ENCODE measurements at regions not wholly inside any gene's neighbourhood (a gene's known extent, or its start where the extent isn't known, plus 50 kb on each side); places are given as distances from the start of the nearest gene placed in this dataset.
"Not testable (repeated sequence)": the region's sequence is repeated elsewhere in the genome, so short reads cannot be mapped to it uniquely, and the experiment has no call there.

DNA sequence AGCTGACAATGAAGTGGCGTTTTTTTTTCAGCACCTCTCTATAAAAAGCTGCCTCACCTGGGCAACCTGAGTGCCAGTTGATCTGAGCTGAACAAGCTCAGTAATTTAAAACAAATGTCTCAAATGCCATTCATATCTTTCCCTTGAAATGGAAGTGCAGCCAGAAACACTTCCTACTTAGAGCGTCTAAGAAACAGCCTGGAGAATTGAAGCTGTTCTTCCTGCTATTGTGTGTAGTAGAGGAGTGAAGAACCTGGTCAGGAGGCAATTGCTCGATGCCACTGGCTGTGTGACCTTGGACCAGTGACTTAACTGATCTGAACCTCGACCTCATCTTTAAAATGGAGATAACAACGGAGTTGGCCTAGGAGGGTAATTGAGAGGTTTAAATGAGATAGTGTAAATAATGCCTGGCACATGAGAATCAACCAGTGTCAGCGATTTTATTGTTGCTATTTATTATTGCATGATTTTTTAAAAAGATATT lies 95.4 kb upstream of the FOXQ1 start:
- TF ChIP-seq, protein P1, sequence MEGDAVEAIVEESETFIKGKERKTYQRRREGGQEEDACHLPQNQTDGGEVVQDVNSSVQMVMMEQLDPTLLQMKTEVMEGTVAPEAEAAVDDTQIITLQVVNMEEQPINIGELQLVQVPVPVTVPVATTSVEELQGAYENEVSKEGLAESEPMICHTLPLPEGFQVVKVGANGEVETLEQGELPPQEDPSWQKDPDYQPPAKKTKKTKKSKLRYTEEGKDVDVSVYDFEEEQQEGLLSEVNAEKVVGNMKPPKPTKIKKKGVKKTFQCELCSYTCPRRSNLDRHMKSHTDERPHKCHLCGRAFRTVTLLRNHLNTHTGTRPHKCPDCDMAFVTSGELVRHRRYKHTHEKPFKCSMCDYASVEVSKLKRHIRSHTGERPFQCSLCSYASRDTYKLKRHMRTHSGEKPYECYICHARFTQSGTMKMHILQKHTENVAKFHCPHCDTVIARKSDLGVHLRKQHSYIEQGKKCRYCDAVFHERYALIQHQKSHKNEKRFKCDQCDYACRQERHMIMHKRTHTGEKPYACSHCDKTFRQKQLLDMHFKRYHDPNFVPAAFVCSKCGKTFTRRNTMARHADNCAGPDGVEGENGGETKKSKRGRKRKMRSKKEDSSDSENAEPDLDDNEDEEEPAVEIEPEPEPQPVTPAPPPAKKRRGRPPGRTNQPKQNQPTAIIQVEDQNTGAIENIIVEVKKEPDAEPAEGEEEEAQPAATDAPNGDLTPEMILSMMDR (IDR thresholded peaks at IDR 0.05; ENCODE audit: insufficient read depth, low read depth, low read length, missing control alignments) = no peak
- no peak for DNase-seq (ENCODE audit: low read depth)
- no peak overlapping the region for H3K4me3 ChIP-seq (ENCODE audit: low read length)

DNA sequence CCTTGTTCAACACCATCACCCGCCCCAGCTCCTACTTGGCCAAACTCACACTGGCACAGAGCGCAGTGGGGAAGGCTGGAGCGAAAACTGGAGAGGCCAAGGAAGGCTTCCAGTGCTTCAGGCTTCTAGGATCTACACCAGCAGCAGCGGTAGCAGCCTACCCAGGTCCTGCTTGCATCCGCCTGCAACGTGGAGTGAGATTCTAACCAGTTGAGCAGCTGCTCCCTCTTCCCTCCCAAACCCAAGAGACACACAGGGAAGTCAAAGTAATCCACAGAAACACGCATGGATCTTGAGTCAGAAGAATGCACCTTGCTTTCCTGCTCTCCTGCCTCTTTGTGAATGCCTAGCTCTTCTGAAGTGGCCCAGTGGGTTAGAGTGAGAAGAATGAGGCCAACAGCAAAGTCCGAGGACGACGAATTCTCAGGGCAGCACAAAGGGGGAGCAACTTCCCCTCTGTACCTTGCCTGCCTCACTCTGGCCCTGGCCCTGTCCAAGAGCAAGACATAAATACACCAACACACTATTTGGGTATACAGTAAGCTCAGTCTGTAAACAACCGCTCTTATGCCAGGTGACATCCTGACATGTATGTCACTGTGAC lies 95.9 kb upstream of the FOXQ1 start:
- H3K4me3 ChIP-seq (ENCODE audit: low read length) = no peak overlapping the region
- TF ChIP-seq, protein P1 (IDR thresholded peaks at IDR 0.05; ENCODE audit: insufficient read depth, low read depth, low read length, missing control alignments) = no peak
- DNase-seq (ENCODE audit: low read depth) = no peak

DNA sequence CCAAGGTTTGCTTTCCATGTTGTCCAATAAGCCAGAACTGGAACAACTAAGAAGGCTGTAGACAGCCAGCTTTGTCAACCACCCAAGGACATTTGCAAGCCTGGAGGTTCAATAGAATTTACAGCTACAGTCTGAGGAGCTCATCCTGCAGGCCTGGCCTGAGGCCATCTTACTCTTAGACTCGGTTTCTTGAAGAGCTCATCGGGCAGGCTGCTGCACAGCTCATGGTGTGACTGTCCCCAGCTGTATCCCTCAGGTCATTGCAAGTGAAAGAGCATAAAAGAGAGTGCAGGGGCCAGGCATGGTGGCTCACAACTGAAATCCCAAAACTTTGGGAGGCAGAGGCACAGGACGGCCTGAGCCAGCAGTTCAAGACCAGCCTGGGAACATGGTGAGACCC lies 96.9 kb upstream of the FOXQ1 start:
- no peak for DNase-seq (ENCODE audit: low read depth)
- H3K4me3 ChIP-seq (ENCODE audit: low read length) = no peak overlapping the region
- TF ChIP-seq, protein P1 (IDR thresholded peaks at IDR 0.05; ENCODE audit: insufficient read depth, low read depth, low read length, missing control alignments) = no peak

DNA sequence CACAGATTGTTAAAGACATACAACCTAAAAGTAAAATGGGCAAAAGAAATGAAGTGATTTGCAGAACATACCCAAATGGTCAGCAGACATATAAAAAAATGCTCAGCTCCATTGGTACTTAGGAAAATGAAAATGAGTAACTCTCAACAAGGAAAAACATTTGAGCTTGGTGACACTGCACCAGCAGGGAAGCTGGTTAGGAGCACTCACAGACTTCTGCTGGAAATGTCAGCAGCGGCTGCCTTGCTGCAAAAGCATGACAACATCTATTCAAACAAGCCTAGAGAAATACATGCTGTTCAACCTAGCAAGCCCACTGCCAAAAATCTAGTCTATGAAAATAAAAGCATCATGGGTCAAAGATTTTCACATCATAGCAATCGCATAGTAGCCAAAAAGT lies 99.0 kb upstream of the FOXQ1 start:
- no peak for DNase-seq (ENCODE audit: low read depth)
- no peak overlapping the region for H3K4me3 ChIP-seq (ENCODE audit: low read length)
- TF ChIP-seq, protein P1 (IDR thresholded peaks at IDR 0.05; ENCODE audit: insufficient read depth, low read depth, low read length, missing control alignments) = no peak

DNA sequence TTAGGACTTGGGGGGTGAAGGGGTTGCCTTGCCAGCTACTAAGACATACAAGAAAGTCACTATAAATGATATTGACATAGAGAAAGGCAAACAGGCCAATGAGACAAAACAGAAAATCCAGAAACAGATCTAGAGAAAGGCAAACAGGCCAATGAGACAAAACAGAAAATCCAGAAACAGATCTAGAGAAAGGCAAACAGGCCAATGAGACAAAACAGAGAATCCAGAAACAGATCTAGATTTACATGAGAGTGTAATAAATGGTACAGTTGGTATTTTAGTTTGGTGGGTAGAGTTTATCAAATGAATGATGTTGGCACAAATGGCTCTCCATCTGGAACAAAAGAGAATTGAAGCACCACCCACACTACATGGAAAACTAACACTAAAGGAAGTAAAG lies 99.8 kb upstream of the FOXQ1 start:
- not testable (repeated sequence) for DNase-seq (ENCODE audit: low read depth); H3K4me3 ChIP-seq (ENCODE audit: low read length)

DNA sequence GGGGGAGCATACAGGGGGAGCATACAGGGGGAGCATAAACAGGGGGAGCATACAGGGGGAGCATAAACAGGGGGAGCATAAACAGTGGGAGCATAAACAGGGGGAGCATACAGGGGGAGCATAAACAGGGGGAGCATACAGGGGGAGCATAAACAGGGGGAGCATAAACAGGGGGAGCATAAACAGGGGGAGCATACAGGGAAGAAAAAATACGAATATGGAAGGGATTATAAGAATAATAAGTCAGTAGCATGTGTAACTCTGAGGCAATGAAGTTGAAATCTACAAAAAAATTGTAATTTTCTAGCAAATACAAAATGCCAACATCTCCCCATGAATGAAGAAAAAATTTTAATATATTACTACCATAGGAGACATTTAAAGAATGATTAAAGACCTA lies 101.3 kb upstream of the FOXQ1 start:
- DNase-seq (ENCODE audit: low read depth); H3K4me3 ChIP-seq (ENCODE audit: low read length): not testable (repeated sequence)

DNA sequence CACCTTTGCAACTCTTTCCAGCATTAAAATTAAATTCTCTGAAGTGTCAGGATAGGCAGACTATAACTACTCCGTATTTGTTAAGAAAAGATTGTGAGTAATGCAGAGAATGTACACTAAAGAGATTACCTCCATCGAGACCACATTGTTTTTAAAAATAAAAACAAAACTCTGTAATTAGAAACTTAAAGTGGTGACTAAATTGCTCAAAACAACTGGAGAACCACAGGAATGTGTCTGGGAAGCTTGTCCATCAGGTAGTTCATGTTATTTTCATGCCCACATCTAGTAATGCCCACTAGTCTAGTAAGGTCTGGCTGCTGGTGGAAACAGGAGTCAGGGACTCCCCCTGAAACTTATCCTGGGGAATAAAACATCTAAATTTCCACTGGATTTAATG lies 103.0 kb upstream of the FOXQ1 start:
- DNase-seq (ENCODE audit: low read depth) = peak; percentile 68
- TF ChIP-seq, protein P1 (IDR thresholded peaks at IDR 0.05; ENCODE audit: insufficient read depth, low read depth, low read length, missing control alignments) = no peak
- no peak overlapping the region for H3K4me3 ChIP-seq (ENCODE audit: low read length)

DNA sequence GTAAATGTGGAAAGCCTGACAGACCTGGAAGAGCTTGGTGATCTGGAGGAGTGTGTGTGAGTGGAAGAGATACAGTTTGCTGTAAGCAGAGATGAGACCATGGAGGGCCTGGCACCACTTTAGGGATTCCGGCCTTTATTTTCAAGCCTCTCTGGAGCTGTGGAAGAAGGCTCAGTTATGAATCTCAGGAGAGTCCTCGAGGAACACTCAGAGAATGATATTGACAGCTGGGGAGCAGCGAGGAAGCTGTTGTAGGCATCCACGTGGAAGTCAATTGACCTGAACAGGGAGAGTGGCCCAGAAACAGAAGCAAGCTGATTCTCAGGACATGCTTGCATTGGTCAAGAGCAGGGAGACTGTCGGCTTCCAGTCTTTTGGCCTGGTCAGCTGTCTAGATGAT lies 108.4 kb upstream of the FOXQ1 start:
- TF ChIP-seq, protein P1 (IDR thresholded peaks at IDR 0.05; ENCODE audit: insufficient read depth, low read depth, low read length, missing control alignments) = no peak
- DNase-seq (ENCODE audit: low read depth) = no peak
- no peak overlapping the region for H3K4me3 ChIP-seq (ENCODE audit: low read length)
